HT1080 (cell line): ENCODE measurements at regions not wholly inside any gene's neighbourhood (a gene's known extent, or its start where the extent isn't known, plus 50 kb on each side); places are given as distances from the start of the nearest gene placed in this dataset.
A peak's percentile ranks its signal among the peaks of the same experiment; 100 is the strongest.

ENCODE experiments used
- DNase-seq: peaks from one replicate; pipeline ENCODE4 v3.0.0-alpha.2; 2015; ENCODE audit warnings: low read depth

DNA sequence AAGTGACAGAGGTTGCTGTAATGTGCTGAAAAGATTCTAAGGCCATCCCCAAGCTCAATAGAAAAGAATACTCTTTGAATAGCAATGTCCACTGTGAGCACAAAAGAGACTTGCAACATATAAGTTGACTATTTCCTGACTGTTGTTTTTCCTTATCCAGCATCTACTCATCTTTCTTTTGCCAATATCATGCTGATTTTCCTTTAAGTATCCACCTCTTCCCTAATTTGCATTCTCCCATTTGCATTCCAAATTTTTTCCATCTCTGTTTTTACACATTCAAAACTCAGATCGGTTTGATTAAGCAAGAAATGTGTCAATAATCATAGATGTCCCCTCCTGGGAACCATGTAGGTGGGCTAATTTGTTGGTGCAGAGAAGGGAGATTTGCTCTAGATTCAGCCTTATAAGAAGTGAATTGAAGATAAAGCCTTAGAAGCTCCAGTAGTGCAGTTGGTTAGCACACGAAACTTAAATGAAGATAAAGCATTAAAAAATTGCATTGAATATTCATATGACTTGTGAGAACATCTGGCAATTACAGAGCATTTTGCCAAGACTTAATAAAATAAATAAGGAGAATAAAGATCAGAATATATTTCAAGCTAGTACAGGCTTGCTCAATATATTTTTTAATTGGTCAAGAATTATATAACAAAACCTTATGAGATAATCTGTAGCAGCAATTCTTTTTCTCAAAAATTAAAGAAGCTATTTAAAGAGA, 267.6 kb downstream of the TMEM167A start:
- no peak for DNase-seq

GRCh38 chr5:82808960-82809359, 268.2 kb downstream of the TMEM167A start:
- no peak for DNase-seq

- DNase-seq = no peak
These were observed 270.2 kb downstream of the TMEM167A start for GRCh38 chr5:82807021-82807420.

DNA sequence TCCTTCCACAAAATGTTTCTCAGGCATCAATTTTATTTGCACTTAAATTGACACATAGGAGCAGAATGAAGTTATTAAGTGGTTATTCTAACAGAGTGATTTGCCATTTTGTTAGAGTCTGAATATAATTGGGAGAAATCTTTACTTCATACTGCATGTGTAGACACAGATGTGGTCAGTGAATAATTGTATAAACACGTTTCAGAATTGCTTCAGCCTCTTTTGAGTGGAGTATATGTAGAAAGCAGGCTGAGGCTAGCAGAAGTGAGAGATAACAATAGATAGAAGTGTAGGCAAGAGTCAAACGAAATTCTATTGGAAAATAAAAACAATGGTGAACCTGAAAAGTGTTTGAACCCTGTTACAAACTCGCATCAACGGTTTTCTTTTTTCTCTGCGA, 270.7 kb downstream of the TMEM167A start:
- DNase-seq = no peak

DNA sequence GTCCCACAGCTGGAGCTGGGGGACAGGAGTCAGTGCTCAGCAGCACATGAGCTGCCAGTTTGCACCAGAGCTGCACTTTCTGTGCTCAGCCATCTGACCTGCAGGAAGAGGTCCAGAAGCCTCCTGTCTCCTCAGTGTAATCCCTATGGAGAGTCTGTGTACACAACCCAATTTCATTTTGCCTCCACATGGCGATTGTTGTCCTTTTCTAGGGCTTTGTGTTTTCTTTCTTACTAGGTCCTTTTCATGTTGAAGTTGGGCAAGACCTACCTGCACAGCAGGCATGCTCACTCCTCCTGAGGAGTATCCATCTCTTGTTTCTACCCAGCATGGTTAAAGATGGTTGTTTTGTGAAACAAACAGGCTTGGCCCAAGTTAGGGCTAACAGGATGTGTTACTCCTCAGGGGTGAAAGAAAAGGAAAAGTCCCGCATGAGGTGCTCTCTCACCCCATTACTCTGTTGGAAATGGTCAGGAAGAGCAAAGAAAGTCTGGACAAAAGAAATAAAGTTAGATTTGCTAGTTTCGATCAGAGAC, 273.0 kb downstream of the TMEM167A start:
- DNase-seq = no peak

DNA sequence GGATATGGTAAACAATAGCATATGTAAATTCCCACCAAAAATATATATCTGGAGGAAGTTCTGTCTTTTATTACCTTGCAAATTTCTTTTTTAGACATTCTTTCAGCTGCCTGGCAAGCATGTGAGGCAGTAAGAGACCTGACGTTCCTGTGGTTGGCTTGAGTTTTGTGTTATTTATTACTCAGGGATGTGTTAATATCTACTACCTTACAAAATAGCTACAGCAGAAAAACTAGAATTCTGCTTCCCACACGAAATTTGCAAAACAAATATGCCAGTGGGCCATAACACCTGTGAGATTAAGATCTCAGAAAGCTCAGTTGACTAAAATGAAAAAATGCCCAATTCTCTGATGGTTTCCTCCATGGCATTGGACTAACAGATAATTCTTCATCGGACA, 274.2 kb downstream of the TMEM167A start:
- DNase-seq = no peak

- DNase-seq = no peak
These were observed 276.4 kb downstream of the TMEM167A start for GRCh38 chr5:82800826-82801225.

DNA sequence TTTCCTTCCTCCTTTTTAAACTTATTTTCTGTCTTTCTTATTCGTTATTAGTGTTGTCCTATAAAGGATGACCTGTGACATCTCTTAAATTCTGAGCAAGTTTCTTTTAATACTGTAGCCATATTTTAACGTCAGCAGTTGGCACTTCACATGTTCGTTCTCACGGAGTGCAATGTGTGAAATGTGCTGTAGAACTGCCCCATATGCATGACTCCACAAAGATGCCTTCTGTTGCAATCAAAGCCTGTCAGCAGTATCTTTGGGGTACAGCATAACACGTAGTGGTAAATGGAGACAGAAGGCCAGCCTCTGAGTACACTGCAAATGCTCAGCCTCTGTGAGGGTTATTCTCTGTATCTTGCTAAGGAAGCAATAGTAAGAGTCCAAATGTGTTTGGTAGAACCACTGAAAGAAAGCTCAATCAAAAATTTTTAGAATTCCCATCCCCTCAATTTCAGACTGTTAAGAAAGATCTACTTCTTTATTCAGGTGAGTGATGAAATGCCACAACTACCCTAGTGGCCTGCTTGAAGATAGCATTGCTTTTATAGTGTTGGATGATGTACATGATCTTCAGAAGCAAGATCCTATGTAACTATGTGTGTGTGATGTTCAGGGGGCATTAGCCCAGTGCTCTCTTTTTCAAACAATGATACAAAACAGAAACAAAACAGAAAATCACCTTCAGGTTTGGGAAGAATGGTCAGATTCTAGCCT, 277.7 kb downstream of the TMEM167A start:
- no peak for DNase-seq

GRCh38 chr5:82798676-82799075, 278.5 kb downstream of the TMEM167A start:
- DNase-seq = no peak

DNA sequence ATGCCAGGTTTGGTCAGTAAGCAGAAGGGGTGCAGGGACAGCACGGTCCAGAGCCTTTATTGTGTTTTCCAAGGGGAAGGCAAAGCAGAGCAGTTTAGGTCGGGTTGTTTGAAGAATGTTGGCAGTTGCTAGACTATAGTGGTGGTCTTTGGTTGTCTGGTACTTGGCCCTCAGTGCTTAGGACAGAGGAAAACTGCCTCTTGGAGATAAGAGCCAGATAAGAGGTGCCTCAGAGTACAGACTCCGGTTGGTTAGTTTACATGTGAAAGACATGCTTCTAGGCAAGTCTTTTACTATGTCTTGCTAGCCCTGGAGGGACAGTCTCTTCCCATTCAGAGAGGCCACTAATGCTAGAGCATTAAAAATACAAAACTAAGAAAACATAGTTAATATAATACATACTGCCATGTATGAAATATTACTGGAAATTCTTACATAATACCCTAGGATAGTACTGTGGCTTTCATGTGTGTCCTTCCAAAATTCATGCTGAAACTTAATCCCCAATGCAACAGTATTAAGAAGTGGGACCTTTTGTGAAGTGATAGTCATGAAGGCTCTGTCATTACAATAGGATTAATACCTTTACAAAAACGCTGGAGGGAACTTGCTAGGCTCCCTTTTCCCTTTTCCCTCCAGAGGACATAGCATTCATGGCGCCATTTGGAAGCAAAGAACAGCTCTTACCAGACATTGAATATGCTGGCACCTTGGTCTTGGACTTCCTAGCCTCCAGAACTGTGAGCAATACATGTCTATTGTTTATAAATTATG, 280.4 kb downstream of the TMEM167A start:
- no peak for DNase-seq

- DNase-seq = peak; percentile 42
These were observed 282.3 kb downstream of the TMEM167A start for GRCh38 chr5:82794876-82795275.

GRCh38 chr5:82793808-82794419, 283.3 kb downstream of the TMEM167A start:
- DNase-seq = no peak

GRCh38 chr5:82792096-82792495, 285.1 kb downstream of the TMEM167A start:
- DNase-seq = no peak

DNA sequence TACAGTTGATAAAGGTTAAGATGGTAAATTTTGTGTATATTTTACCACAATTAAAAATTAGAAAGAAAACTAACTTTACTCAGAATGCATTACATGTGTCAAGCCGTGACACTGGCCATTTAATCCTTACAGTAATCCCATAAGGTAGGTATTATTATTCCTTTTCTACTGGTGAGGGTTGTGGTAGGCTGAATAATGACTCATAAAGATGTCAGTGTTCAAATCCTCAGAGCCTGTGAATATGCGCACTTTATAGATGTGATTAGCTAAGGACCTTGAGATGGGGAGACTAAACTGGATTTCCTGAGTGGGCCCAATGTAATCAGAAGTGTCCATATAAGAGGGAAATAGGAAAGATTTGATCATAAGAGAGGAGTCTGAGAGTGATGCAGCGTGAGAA, 288.1 kb downstream of the TMEM167A start:
- DNase-seq = peak; percentile 15

DNA sequence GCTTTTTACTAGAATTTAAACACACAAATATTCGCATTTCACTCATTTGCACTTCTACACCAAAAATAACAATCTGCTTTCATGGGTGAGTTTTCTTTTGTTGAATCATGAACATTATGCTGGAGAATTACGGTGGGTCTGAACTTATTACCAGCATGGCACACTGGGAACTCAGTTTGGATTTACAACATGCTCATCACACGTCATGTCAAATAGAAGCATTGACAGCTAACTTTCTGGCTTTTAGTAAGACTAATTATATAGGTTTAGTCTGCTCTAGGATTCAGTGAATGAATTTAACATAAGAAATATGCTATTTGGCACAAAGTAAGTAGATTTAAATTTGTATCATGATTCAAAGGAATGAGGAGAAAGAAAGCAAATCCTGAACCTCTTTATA, 290.4 kb downstream of the TMEM167A start:
- DNase-seq = no peak

GRCh38 chr5:82785882-82786509, 291.2 kb downstream of the TMEM167A start:
- DNase-seq = no peak

- DNase-seq = no peak
These were observed 291.7 kb downstream of the TMEM167A start for GRCh38 chr5:82785456-82785855.

- DNase-seq = peak; percentile 62
These were observed 292.7 kb downstream of the TMEM167A start for GRCh38 chr5:82784521-82784920.

DNA sequence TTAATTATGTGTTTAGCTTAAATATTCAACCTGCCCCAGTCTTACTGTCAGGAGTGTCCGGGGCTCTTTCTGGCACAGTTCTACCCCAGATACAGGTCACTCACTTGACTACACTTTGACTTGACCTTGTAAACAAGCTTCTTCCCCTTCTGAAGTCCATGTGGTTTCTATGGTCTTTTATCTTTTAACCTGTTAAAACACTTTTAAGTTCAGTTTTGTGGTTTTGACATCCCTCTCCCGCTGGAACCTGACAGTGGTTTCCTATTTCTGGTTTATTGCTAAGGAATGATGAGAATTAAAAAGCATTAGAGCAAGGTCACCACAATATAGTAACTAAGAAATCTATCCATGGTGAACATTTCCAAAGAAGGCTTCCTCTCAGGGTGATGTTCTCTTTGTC, 300.1 kb downstream of the TMEM167A start:
- DNase-seq = no peak

GRCh38 chr5:82772281-82772680, 304.9 kb downstream of the TMEM167A start:
- no peak for DNase-seq

- no peak for DNase-seq
These were observed 311.0 kb downstream of the TMEM167A start for GRCh38 chr5:82766206-82766605.
